NCI-H1105 (cell line): ENCODE measurements at regions not wholly inside any gene's neighbourhood (a gene's known extent, or its start where the extent isn't known, plus 50 kb on each side); places are given as distances from the start of the nearest gene placed in this dataset.
"Not testable (repeated sequence)": the region's sequence is repeated elsewhere in the genome, so short reads cannot be mapped to it uniquely, and the experiment has no call there.

Experiments
- DNase-seq: peaks from one replicate; lab custom pipeline; 2025; lab: John Stamatoyannopoulos, UW

DNA sequence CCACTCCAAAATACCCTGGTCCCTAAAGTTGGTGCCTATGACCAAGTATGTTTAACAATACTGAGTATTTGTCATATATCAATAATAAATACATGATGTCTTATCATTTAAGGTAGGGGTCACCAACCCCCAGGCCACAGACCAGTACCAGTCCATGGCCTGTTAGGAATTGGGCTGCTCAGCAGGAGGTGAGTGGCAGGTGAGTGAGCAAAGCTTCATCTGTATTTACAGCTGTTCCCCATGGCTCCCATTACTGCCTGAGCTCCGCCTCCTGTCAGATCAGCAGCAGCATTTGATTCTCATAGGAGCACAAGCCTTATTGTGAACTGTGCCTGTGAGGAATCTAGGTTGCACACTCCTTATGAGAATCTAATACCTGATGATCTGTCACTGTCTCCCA lies 126.2 kb downstream of the HNRNPD start:
- DNase-seq = no peak

DNA sequence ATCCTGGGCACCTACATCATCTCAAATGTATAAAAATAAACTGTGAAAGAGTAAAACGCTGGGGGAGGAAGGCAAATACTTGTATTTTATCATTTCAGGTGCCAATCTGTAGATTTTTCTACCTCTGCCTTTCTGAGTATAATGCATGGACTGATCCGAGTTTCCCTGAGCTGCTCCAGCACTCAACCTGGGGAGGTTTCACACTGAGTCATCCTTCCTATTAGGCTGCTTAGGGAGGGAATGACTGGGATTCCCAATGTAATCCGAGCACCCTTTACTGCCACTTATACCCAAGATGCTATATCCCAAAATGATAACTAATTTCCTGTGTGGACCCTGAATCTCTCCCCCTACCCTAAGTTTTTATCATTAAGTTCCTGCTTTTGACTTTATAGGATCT lies 126.6 kb downstream of the HNRNPD start:
- no peak for DNase-seq

DNA sequence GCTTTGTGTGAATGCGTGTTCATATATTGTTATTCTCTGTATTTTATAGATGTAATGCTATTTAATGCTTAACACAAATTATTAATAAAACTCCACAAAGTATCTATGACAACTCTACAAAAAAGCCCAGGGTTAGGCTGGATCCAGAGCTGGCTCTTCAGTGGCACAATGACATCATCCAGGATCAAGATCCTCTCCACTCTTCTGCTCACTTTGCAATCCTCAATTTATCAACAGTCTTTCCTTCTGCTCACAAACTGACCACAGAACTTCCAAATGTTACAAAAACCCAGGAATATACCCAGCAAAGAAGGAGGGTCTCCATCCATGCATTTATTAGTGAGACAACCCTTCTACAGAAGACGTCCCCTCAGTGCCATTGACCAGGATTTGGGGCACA lies 132.3 kb downstream of the HNRNPD start:
- DNase-seq = no peak

DNA sequence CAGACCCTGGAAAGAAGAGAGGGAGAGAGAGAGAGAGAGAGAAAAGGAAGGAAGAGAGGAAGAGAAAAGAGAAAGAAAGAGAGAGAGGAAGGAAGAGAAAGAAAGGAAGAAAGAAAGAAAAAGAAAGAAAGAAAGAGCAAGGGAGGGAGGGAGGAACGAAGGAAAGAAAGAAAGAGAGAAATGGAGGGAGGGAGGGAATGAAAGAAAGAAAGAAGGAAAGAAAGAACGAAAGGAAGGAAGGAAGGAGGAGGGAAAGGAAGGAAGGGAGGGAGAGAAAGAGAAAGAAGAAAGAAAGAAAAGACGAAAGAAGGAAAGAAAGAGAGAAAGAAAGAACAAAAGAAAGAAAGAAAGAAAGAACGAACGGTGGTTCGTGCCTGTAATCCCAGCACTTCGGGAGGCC lies 133.4 kb downstream of the HNRNPD start:
- DNase-seq = no peak

DNA sequence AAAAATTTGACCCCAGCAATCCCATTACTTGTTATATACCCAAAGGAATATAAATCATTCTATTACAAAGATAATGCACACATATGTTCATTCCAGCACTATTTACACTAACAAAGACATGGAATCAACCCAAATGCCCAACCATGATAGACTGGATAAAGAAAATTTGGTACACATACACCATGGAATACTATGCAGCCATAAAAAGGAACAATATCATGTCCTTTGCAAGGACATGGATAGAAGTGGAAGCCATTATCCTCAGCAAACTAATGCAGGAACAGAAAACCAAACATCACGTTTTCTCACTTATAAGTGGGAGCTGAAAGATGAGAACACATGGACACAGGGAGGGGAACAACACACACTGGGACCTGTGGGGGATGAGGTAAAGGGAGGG lies 136.6 kb downstream of the HNRNPD start:
- not testable (repeated sequence) for DNase-seq

DNA sequence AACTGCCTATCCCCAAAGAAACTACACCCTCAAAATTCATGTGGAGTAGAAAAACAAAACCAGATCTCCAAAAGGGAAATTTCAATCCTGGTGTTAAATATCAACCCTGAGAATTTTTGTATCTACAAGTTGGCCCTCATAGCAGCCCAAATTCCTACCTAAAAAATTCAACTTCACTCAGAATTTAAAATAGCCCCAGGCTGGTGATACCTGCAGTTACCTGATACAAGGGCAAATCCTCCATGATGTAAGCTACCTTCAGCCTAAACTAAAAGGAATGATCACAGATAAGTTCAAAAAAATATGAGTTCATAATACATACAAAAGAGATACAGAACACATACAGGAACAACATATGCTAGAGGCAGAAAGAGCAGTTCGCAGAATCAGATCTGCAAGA lies 138.4 kb downstream of the HNRNPD start:
- DNase-seq = no peak

DNA sequence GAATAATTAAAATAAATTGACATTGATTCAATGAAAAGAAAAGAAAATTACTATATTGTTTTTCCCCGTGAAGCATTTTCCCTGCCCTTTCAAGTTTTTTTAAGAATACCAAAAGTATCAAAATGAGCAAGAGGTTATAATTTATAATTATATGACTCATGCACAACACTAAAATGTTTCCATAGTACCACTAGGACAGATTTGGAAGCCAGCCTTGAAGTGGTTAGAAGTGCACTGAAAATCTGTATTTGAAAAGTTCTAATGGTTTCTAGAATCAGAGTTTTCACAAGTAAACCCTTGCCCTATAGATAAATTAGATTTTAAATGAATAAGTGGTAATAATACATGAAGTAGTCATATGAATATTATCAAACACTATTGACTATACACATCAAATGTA lies 140.9 kb downstream of the HNRNPD start:
- DNase-seq = no peak

DNA sequence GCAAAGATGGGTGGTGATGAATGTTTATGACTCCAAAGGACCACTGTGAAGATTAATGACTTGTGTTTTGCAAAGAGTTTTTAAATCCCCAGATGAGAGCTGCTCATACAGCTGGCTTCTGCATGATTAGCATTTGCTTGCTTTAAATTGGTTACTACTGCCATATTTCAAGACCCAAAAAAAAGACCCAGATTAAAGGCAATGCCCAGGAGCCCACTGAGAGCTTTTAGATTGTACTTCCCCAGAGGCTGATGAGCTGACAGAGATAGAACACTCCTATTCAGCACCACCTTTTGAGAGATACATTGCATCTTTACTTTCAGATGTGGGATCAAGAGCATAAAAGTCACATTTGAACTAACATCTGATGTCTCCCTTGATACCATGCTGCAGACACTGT lies 142.0 kb downstream of the HNRNPD start:
- no peak for DNase-seq

DNA sequence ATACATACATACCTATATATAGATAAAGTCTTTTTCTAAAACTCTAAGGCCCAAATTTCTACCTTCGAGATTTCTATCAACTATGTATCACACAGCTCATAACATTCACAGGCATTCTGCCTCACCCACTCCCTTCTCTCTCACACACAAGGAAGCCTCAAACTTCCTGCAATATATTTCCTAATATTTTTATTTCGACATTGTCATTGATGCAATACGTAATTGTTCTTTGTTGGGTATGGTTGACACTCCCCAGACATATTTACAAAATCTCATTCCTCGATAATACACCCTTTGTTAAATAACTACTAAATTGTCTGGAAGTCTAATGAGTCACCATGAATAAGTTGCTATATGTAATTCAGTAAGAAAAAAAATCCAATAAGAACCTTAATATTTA lies 143.5 kb downstream of the HNRNPD start:
- no peak for DNase-seq

DNA sequence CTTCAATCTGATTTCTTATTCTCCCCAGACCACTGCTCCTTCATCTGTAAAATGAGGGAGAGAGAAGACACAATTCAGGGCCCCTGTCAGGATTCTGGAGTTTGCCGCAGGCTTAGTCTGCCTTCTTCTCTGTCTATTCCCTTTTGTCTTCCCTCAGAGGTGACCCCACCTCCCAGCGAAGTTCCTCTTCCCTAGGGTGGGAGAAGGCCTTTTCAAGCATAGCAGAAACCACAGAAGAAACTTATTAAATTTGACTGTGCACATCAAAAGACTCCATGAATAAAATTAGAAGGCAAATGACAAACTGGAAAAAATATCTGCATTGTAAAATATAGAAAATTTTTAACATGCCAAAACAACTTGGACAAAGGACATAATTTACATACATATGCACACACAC lies 148.8 kb downstream of the HNRNPD start:
- DNase-seq = no peak

DNA sequence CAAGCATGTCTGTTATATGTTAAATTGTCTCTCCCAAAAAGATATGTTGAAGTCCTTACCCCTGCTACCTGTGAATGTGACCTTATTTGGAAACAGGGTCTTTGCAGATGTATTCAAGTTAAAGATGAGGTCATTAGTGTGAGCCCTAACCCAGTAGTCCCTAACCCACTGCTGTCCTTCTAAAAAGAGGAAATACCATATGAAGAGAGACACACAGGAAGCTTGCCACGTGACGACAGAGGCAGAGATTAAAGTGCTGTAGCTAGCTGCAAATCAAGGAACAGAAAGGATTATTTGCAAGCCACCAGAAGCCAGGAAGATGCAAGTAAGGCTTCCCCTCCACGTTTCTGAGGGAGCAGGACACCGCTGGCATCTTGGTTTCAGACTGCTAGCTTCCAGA lies 150.1 kb downstream of the HNRNPD start:
- DNase-seq = no peak

DNA sequence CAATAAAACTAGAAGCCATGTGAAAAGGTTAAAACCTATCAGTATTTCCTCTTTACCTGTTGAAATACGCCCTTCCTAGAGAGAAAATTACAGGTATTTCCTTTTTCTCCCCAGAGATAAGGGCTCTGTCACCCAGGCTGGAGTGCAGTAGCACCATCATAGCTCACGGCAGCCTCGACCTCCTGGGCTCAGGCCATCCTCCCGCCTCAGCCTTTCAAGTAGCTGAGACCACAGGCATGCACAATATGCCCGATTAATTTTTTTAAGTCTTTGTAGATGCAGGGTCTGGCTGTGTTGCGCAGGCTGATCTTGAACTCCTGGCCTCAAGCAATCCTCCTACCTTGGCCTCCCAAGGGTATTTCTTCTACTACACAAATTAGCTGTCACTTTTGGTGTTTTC lies 154.4 kb downstream of the HNRNPD start:
- no peak for DNase-seq

DNA sequence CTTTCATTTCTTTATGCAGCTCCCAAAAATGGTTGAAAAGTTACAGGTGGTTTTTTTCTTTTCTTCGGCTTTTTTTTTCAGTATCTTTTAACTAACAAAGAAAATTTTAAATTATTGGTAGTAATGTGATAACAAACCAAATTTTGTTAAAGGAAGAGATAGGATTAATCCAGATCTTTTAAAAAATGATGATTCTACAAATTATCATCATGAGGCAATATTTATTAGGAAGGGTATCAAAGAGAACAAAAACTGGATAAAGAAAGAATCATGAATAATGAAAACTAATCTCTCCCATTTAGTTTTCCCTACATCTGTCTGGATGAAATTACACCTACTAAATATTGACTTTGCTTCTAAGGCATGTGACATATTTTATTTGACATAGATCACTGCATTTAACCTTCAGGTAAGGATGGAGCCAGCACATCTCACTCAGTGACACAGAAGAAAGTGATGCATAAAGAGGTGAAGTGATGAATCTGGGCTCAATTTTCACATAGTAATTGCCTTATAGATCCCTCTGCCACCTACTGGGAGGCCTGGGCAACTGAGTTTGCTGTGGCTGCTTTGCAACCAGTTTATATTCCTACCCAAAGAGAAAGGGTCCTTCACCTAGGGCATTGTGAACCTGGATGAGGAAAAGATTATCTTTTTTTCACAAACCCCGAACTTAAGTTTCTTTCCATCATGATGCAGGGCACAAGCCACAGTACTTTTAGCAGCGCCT lies 155.6 kb downstream of the HNRNPD start:
- peak; percentile 6 for DNase-seq

DNA sequence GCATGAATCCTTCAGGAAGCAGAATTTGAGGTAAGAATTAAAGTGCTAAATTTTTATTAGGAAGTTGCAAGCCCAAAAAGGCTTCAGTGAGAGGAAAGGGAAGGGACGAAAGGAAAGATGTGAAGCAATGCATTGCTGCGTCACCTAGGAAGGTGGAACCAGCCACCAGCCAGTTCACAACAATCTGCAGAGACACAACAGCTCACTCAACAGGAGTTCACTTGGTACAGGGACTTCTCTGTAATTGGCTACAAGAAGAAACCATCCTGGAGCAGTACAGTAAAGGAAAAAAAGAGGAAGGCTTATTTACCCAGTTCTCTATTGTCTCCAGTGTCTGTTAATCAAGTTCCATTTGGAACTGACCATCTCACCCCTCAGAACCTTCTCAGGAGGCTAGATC lies 157.6 kb downstream of the HNRNPD start:
- no peak for DNase-seq

DNA sequence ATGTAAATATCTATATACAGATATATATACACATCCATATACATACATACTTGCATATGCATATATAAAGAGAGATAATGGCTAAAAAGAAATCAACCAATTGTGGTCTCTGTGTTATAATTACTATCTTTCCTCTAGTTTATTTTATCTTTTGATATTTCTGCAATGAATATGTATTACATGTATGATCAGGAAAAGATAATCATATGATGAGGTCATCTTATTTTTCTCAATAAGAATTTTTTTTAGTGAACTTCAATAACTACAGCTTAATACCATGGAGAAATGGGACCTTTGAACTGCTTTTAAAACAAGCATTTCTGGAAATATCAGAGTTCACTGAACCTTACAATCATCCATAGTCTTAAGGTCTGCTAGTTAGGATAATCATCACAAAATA lies 158.0 kb downstream of the HNRNPD start:
- no peak for DNase-seq

DNA sequence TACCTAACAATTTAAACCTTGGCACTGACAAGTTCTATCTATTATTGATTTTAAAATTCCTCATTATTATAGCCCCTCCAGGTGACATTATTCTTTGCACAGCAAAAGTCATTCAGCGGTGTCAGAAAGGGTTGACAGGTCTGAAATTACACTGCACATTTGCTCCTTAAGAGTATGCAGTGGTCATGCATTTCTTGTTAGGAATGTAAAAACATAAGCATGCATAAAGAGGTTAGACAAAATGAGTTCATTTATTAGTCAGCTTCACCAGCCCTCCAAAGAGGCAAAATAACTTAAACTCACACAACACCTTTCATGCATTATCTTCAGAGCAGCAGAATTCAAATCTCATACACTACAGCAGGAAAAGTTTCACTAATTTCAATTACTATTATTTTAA lies 158.8 kb downstream of the HNRNPD start:
- no peak for DNase-seq

DNA sequence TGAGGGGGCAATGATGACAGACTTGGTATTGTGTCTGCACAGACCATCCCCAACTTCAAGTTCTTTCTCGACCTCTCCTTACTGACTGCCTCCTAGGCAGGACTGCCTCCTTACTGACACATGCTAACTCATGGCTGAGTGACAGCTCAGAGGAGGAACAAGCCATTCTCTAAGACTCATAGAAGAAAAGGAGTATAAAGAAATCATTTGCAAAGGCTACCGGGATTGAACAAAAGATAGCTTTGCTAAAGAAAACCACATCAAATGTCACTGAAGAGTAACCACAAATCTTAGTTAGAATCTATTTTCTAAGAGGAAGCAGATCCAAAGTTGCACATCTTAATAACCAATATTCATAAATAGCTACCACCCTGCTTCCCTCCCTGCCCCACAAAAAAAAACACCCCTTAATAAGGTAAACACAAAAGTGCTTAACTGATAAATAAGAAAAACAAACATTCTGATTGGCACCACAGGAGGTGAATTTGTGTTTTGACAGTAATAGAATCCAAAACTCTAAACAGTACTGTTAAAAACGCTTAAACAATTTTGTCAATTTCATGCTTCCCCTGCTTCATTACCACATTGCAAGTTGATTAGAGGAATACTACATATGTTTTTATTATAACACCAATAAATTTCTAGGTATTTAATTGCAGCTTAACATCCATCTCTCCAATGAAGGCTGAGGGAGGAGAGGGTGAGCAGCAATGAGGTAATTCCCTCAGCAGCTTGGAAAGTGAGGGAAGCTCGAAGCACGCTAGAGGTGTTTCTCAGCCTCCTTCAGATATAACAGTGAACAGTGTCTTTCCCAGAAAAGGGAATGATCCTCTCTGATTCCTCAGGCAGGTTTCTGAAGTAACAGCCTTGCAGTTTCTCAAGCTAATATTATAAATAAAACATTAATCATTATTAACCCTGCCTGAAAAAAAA lies 160.0 kb downstream of the HNRNPD start:
- DNase-seq = no peak

DNA sequence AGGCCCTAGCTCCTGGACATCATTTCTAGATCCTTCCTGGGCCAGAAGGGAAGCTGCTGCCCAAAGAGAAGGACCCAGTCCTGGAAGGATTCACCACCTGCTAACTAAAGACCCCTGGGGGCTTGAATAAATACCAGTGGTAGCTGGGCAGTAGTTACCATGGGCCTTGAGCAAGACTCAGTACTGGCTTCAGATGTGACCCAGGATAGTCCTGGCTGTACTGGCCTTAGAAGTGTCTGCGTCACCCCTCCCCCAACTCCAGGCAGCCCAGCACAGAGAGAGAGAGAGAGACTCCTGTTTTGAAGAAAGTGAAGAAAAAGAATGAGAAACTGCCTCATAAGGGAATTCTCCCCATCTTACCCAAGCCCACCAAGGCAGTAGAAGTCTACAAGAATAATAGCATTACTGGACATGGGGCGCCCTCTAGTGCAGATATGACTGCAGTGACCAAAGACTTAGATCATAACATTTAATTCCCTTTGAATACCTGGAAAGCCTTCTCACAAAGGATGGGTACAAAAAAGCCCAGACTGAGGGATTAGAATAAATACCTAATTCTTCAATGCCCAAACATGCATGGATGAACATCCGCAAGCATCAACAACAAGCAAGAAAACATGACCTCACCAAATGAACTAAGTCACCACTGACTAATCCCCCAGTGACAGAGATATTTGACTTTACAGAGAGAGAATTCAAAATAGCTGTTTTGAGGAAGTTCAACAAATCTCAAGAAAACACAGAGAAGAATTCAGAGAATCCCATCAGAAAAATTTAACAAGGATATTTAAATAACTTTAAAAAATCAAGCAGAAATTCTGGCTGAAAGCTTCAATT lies 171.8 kb downstream of the HNRNPD start:
- peak; percentile 32 for DNase-seq

DNA sequence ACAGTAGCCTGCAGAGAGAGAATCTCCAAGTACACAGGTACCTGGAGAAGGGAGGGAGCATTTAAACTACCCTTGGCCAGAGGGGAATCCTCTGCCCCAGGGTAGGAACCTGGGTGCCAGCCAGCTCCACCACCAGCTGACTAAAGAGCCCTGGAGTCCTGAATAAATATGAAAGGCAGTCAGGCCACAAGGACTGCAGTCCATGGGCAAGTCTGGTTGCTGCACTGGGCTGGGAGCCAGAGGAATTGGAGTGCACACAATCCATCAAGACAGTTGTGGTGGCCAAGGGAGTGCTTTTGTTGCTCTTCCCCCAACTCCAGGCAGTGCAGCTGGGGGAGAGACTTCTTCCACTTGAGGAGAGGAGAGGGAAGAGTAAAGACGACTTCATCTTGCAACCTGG lies 172.5 kb downstream of the HNRNPD start:
- DNase-seq = peak; percentile 40

DNA sequence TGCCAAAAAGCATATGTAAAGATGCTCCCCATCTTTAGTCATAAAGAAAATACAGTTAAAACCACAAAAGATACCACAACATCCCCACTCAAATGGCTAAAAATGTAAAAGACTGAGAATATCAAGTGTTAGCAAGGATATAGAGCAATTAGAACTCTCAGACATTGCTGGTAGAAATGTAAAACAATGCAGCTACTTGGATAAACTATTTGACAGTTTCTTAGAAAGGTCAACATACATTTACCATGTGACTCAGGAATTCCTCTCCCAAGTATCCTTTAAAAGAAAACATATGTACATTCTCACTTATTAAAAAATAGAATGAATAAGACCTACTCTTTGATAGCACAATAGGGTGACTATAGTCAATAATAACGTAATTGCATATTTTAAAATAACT lies 173.7 kb downstream of the HNRNPD start:
- DNase-seq = no peak

DNA sequence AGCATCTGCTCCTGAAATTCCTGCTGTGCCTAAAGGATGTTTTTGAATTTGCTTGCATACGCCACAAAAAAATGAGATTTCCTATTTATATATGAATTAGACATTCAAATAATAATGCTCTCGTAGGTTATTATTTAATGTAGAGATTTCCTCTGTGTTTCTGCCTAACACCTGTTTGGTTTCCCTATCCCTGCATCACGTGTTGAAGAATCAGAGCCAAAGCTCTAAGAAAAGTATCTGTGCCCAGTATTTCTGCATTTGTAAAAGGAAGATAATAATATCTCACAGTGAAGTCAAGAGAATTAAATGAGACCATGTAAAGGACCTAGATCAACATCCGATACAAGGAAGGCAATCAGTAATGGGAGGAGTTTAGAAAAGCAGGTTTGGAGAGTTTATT lies 179.5 kb downstream of the HNRNPD start:
- no peak for DNase-seq

DNA sequence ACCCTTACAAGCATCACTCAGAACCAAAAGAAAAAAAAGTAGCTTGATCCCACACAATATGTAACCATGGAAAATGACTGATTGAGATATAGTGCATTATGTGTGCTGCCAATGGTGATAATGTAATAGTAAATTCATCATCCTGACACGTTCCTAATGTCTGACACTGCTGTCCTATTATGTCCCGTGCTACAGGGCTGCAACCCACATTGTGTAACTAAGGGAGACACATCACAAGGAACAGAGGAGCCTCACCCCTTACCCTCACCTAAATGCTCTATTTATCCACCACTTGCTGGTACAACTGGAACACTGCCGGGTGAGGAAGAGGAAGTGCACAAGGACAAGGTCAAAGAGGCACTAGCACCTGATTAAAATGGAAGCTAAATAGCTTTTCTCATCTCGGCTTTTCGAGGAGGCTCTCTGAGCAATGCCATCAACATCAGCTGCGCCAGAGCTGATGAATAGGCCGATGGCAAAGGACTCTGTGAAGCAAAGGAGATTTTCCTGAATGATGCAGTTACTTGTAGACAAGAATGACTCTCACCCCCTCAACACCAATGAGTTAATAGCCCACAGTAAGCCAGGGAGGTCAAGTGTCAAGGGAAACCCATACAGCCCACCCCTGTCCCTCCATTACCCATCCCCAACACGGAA lies 181.6 kb downstream of the HNRNPD start:
- DNase-seq = no peak
